ENCODE measurements at regions not wholly inside any gene's neighbourhood (a gene's known extent, or its start where the extent isn't known, plus 50 kb on each side); places are given as distances from the start of the nearest gene placed in this dataset.

DNA sequence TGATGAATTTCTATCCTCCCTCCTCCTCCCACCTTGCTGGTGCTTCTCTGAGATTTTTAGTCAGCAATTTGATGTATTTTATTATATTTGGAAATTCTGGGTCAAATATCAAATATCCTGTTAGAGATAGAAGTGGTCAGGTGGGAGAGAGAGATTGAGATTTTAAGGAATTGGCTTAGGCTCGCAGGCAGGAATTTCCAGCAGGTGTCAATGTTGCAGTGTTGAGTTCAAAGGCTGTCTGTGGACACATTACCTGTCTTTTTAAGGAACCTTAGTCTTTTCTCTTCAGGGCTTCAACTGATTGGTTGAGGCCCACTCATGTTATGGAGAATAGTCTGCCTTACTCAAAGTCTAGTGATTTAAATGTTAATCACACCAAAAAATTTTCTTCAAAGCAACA, 457.3 kb downstream of the FLRT2 start:
- TF ChIP-seq, protein P1, sequence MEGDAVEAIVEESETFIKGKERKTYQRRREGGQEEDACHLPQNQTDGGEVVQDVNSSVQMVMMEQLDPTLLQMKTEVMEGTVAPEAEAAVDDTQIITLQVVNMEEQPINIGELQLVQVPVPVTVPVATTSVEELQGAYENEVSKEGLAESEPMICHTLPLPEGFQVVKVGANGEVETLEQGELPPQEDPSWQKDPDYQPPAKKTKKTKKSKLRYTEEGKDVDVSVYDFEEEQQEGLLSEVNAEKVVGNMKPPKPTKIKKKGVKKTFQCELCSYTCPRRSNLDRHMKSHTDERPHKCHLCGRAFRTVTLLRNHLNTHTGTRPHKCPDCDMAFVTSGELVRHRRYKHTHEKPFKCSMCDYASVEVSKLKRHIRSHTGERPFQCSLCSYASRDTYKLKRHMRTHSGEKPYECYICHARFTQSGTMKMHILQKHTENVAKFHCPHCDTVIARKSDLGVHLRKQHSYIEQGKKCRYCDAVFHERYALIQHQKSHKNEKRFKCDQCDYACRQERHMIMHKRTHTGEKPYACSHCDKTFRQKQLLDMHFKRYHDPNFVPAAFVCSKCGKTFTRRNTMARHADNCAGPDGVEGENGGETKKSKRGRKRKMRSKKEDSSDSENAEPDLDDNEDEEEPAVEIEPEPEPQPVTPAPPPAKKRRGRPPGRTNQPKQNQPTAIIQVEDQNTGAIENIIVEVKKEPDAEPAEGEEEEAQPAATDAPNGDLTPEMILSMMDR (conservative IDR thresholded peaks at IDR 0.05; ENCODE audit: low read depth, low read length): no peak
- DNase-seq (ENCODE audit: low read depth): no peak
- H3K4me3 ChIP-seq (ENCODE audit: low read length): no peak overlapping the region

DNA sequence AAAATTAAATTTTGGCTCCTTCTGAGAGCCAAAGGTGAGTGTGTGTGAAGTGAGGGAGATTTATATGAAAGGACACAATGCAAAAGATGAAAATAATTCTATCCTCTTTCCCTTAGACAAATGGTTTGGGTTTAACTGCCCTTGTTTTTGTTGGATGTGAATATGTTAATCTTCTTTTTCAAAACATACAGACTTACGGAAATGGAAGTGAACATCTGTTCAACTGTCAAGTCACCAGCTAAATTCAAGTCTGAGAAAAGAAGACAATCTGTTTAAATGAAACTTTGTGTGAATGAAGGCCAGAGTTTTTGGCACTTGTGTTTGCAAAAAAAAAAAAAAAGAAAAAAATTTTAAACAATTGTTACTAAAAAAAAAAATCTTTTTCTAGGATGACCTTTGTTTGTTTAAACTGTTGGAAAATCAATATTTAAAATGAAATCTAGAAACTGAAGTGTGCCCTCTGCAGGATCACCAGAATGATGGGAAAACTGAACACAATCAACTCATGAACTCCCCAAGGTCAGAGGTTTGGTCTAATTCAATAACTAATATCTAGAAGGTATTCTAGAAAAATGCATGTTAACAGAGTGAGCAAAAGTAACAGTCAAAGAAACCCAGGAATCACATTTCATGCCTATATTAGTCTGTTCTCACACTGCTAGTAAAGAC, 448.8 kb downstream of the FLRT2 start:
- no peak for DNase-seq (ENCODE audit: low read depth)
- H3K4me3 ChIP-seq (ENCODE audit: low read length): no peak overlapping the region
- TF ChIP-seq, protein P1 (conservative IDR thresholded peaks at IDR 0.05; ENCODE audit: low read depth, low read length): peak; percentile 18

DNA sequence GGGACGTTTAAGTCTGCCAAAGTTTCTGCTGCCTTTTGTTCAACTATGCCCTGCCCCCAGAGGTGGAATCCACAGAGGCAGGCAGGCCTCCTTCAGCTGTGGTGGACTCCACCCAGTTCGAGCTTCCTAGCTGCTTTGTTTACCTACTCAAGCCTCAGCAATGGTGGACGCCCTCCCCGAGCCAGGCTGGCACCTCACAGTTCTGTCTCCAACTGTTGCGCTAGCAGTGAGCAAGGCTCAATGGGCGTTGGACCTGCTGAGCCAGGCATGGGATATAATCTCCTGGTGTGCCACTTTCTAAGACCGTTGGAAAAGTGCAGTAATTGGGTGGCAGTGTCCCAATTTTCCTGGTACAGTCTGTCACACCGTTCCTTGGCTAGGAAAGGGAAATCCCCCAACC, 444.7 kb downstream of the FLRT2 start:
- no peak overlapping the region for H3K4me3 ChIP-seq (ENCODE audit: low read length)
- DNase-seq (ENCODE audit: low read depth): no peak
- TF ChIP-seq, protein P1 (conservative IDR thresholded peaks at IDR 0.05; ENCODE audit: low read depth, low read length): no peak

DNA sequence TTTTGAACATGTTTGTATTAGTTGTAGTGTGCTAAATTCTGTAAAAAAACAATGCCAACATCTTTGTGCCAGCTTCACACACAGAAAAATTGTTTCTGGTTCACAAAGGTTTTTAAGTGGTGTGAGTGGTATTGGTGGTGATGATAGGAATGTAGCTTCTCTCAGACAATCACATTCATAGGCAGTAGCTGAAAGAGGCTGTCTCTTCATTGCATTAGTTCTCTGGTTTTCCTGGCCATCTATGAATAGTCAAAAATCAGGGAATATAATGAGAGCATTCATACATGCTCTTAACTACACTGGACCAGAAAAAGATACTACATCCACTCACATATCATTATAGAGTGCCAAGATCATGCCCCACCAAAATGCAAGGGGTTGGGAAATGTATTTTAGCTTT, 433.5 kb downstream of the FLRT2 start:
- no peak for DNase-seq (ENCODE audit: low read depth)
- TF ChIP-seq, protein P1 (conservative IDR thresholded peaks at IDR 0.05; ENCODE audit: low read depth, low read length): no peak
- H3K4me3 ChIP-seq (ENCODE audit: low read length): no peak overlapping the region

DNA sequence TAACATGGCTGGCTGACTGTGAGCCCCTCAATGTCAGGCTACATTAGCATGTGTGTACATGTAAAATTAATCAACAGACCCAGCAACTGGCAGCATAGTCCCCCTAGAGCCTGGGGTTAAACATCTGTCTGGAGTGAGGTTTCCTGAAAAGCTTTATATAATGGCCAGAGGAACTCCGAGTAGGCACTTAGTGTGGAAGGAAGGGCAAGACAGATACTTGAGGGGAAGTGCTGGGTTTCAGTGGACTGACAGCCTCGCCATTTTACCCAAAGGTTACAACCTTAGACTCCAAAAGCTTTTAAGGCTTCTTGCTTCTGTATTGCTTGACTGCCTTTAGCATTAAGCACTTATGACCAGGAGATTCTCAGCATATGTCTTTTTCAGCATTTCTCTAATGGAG, 430.8 kb downstream of the FLRT2 start:
- DNase-seq (ENCODE audit: low read depth): no peak
- H3K4me3 ChIP-seq (ENCODE audit: low read length): no peak overlapping the region
- TF ChIP-seq, protein P1 (conservative IDR thresholded peaks at IDR 0.05; ENCODE audit: low read depth, low read length): no peak

DNA sequence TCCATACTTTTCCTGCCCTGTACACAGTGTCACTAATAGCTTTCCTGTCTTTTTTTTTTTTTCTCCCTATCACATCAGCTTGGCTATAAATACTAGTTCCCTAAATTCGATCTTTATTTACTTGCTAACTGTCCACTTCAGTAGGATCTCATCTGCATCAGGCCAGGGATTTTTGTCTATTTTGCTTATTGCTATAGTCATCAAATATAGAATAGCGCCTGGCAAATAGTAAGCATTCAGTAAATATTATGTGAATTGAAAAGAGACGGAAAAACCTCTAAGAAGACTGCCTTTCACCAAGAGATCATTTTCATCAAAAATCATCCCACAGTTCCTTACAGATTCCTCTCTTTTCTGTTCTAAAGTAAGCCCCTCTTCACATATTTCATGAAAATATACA, 429.1 kb downstream of the FLRT2 start:
- no peak overlapping the region for H3K4me3 ChIP-seq (ENCODE audit: low read length)
- DNase-seq (ENCODE audit: low read depth): no peak
- TF ChIP-seq, protein P1 (conservative IDR thresholded peaks at IDR 0.05; ENCODE audit: low read depth, low read length): no peak

DNA sequence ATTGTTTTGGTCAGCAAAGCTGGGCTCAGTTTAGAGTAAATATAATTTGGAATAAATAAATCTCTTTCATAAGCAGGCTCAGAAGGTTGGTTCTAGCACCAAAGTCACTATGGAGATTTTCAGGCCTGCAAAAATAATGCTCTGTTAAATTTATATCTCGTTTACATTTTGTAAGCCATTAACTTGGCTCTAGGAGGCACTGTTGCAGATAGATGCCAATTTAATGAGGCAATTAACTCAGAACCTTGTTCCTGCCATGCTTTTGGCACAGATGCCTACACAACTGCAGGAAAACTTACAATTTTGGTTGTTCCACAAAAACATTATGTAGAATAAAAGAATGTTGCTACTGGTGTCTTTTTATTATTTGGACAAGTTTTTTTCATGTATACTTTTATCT, 428.1 kb downstream of the FLRT2 start:
- H3K4me3 ChIP-seq (ENCODE audit: low read length): no peak overlapping the region
- TF ChIP-seq, protein P1 (conservative IDR thresholded peaks at IDR 0.05; ENCODE audit: low read depth, low read length): peak; percentile 23
- DNase-seq (ENCODE audit: low read depth): no peak
